ENCODE measurements at regions not wholly inside any gene's neighbourhood (a gene's known extent, or its start where the extent isn't known, plus 50 kb on each side); places are given as distances from the start of the nearest gene placed in this dataset.

GRCh38 chr13:68025604-68026003 is 795.5 kb upstream of the PCDH9 start:
- no peak for DNase-seq

DNA sequence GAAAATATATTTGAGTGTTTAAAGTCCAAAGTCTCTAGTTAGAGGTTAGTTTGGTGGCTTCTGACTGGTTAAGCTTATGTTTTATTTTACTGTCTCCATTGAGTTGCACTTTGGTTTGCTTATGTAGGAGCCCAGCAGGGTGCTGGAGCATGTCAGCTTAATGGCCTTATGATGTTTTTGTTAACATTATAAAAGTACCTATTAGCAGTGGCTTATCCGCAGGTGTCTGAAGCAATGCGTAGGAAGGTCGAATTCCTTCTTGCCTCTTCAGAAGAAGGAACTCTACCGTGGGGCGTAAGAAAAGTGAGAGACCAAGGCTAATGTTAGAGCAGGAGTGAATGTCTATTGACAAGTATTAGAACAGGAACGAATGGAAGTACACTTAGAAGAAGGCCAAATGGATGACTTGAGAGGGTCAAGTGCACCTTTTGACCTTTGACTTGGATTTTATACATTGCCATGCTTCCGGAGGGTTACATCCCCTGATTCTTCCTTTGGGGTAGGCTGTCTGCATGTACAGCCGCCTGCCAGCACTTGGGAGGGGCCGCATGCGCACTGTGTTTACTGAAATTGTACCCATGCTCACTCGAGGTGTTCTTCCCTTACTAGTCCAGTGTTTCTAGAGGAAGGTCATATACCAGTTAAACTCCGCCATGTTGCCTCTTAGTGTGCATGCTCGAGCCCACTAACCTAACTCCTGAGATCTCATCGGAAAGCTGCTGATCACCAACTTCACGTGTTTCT is 793.9 kb upstream of the PCDH9 start:
- no peak for DNase-seq

- DNase-seq = no peak
Observed at GRCh38 chr13:68019901-68020300, 789.8 kb upstream of the PCDH9 start.

GRCh38 chr13:68009546-68009945 is 779.4 kb upstream of the PCDH9 start:
- DNase-seq = no peak

- DNase-seq = no peak
Observed at GRCh38 chr13:68007576-68007975, 777.4 kb upstream of the PCDH9 start.

- no peak for DNase-seq
Observed at GRCh38 chr13:67996101-67996500, 766.0 kb upstream of the PCDH9 start.

DNA sequence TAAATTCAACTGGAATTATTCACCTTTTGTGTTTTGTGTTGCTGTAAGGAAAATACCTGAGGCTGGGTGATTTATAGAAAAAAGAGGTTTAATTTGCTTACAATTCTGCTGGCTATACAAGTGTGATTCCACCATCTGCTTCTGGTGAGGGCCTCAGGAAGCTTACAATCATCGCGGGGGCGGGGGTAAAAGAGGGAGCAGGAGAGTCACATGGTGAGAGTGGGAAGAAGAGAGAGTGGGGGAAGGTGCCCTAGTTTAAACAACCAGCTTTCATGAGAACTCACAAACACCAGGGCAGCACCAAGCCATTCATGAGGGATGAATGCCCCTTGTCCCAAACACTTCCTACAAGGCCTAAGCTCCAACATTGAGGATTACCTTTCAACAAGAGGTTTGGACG is 760.7 kb upstream of the PCDH9 start:
- no peak for DNase-seq

GRCh38 chr13:67986234-67986633 is 756.1 kb upstream of the PCDH9 start:
- no peak for DNase-seq

DNA sequence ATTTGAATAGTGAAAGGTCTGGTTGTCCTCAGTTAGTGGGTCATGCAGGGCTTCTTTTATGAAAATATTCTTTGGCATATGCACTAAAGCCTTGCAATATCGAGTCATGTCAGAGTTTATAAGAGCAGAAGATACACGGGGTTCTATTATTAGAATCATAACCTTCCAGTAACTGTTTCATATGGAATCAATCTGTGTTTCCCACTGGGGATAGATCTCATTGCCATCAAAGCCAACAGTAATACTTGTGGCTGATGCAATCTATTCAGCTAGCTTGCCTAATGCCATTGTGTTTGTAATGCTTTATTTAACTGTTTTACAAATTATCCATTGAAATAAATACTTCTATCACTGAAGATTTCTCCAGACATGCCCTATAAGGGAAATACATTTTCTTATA is 746.9 kb upstream of the PCDH9 start:
- DNase-seq = no peak

DNA sequence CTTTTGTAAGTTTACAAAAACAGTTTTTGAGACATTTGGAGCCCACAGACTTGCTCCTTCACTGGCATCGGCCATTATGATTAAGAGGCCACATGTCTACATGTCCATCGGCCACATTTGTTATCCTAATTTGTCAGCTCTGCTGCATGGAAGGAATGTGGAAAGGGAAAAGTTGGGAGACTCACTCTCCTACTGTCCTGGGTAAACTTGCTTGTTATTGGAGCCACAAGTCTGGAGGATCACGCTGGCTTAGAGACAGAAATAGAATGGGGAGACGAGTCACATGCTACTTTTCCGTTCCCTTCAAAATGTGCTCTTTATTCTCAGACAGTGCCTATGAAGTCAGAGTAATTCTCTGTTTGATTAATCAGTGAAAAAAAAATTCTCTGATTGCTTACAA is 741.2 kb upstream of the PCDH9 start:
- DNase-seq = no peak

DNA sequence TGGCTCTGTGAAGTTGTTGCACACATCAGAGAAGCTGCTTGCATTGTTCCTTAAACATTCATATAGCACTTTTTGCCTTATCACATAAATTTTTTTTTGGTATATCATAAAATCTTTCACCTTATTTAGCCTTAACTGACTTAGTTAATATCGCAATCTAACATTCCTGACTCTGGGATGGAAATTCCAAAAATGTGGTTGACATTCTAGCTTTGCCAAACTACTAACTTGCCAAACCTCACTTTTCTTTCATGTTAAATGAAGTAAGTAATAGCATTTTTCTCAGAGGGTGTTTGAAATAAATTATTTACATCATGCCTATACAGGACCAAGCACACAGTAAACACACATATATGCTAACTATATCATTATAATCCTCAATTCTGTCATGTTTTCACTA is 736.9 kb upstream of the PCDH9 start:
- DNase-seq = no peak

DNA sequence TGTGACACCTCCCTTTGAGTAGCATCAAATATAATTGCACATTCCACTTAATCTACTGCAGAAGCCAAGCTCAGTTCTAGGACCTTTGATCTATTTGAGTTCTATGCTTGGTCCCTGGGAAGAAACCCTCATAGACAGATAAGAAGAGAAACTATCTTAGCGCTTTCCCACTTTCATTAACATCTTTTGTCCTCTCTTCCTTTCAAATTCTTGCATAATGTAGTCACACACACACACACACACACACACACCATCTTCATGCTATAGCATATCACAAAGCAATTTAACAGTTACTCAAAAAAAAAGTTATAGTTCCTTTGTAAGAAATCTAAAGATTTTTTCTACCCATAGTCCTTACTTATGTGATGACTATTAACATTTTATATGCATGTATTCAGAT is 735.9 kb upstream of the PCDH9 start:
- DNase-seq = no peak

- no peak for DNase-seq
Observed at GRCh38 chr13:67964986-67965385, 734.9 kb upstream of the PCDH9 start.

GRCh38 chr13:67964091-67964490 is 734.0 kb upstream of the PCDH9 start:
- no peak for DNase-seq

DNA sequence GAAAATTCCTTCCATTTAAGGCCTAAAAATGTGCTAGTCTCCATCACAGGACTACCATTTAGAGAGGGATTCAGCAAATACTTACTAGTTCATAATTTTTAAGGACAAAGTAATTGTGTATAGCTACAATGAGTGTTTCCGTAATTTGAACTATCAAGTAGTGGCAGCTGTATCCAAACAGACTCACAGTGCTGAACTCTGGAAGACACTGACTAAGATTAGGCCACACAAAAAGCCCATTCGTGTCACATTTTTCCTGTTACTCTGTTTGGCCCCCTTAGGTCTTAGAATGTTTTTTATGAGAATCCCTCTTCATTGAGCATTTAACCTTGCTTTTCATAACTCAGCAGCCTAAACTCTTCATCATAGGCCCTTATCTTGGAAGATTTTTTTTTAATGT is 731.2 kb upstream of the PCDH9 start:
- no peak for DNase-seq

GRCh38 chr13:67951431-67951830 is 721.3 kb upstream of the PCDH9 start:
- no peak for DNase-seq

DNA sequence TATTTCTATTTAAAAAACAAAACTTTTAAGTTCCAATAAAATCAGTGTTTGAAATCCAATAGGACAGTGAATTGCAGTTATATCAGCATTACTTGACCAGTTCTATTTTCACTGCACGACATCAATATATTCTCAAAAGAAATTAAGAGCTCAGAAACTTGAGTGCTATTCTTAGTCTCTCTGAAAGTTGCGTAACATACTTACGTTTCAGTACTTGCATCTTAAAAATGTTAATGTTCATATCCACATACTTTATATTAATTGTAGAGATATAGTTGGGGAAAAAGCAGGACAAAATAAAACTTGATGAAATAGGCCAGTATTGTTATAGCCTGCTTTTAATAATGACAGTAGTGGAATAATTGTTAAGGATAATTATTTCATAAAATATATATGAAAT is 720.5 kb upstream of the PCDH9 start:
- no peak for DNase-seq

DNA sequence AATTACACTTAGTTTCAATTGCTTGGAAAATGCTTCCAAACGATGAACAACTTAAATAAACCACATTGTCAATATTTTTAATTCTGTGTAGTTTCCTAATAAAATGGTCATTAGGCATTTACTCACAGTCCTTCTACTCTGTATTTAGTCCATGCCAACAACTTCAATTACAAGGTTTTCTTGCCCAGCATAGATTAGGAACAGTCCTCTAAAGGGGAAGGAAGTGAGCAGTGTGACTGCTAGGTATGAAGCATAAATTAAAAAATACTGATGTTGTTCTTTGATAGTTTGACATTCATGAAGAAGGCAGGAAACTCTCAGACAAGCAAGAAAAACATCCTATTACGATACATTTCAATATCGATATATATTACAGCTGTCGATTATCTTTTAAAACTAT is 716.0 kb upstream of the PCDH9 start:
- DNase-seq = no peak

GRCh38 chr13:67943116-67943515 is 713.0 kb upstream of the PCDH9 start:
- DNase-seq = no peak

DNA sequence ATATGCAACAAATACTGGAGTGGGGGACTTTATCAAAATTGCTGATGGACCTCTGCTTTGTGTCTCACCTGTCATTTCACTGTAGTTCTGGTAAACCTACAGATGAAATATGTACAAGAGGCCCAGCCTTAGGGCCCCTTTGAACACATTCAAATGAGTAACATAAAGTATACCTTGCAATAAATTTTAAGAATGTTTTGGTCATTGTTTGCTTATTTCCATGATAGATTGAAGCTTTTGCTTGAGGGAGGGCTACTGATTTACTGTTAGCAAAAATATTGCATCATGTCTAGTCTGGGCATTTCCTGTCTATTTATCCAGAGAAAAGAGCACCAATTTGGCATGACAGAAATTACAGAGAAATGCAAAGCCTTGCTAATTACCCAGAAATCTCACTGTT is 705.5 kb upstream of the PCDH9 start:
- no peak for DNase-seq

- no peak for DNase-seq
Observed at GRCh38 chr13:67934617-67935330, 704.6 kb upstream of the PCDH9 start.

GRCh38 chr13:67932991-67933390 is 702.9 kb upstream of the PCDH9 start:
- DNase-seq = no peak

DNA sequence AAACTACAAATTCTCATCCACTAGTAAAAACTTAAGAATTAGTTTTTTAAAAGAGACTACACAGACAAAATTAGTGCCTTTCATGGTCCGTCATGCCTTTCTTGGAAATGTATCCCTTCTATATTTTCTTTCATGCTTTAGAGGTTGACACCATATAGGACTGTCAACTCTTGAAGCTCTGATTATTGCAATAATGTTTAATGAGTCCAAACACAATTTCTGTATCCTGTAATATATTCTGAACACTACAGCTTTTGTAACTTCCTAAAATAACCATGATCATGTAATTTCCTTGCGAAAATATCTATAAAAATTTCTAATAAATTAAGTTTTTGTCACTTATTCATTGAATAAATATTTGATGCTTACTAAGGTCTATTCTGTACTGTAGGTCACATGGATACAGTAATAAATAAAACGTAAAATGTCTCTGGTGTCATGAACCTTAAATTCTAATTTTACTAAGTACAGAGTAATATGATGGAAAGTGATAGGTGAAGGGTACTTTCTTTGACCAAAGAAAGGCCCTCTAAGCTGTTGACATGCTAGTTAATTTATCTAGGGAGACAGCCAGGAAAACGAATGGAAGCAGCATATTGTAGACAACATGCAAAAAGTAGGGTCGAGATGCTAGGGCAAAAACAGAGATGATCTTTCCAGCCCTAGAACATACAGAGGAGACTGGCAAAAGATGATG is 687.3 kb upstream of the PCDH9 start:
- no peak for DNase-seq

GRCh38 chr13:67916650-67917049 is 686.5 kb upstream of the PCDH9 start:
- no peak for DNase-seq
